ENCODE measurements at regions not wholly inside any gene's neighbourhood (a gene's known extent, or its start where the extent isn't known, plus 50 kb on each side); places are given as distances from the start of the nearest gene placed in this dataset.

GRCh38 chr12:126171937-126172559 is 1106.8 kb downstream of the AACS start:
- TF ChIP-seq CTCF (IDR thresholded peaks at IDR 0.05) (no peak), EZH2phosphoT487 (IDR thresholded peaks at IDR 0.05) (no peak), EZH2 (IDR thresholded peaks at IDR 0.05) (no peak)
